ENCODE measurements at regions not wholly inside any gene's neighbourhood (a gene's known extent, or its start where the extent isn't known, plus 50 kb on each side); places are given as distances from the start of the nearest gene placed in this dataset.
A peak's percentile ranks its signal among the peaks of the same experiment; 100 is the strongest.

- WGBS (ENCODE audit: insufficient coverage, low coverage, missing lambda C conversion rate): 23% methylated on average over 1 of the region's 1 CpG
- H3K27ac ChIP-seq (ENCODE audit: extremely low read depth, low read depth, low read length): no peak overlapping the region
- TF ChIP-seq ZNF280A (IDR thresholded peaks at IDR 0.05; ENCODE audit: low read depth, partially characterized antibody) (peak; percentile 24), CHD1 (IDR thresholded peaks at IDR 0.05; ENCODE audit: low read length) (no peak), CBX5 (IDR thresholded peaks at IDR 0.05; ENCODE audit: borderline replicate concordance, low read depth) (peak; percentile 85; the same call in 1 of the 2 replicates), ZNF280B (CRISPR knock-in tag; IDR thresholded peaks at IDR 0.05) (no peak), KAT2B (IDR thresholded peaks at IDR 0.05; ENCODE audit: low read depth, low read length) (no peak), ZNF780A (CRISPR knock-in tag; IDR thresholded peaks at IDR 0.05) (no peak), ZFP36 (IDR thresholded peaks at IDR 0.05; ENCODE audit: low read depth, low read length, partially characterized antibody) (peak; percentile 24), HOXB6 (CRISPR knock-in tag; IDR thresholded peaks at IDR 0.05; ENCODE audit: borderline replicate concordance) (no peak), TRIM28 (IDR thresholded peaks at IDR 0.05) (0 out of 2 replicates have a peak, but pooled peaks have one; percentile 18), STAT5A (IDR thresholded peaks at IDR 0.05; ENCODE audit: borderline replicate concordance, low read length) (no peak)
- no peak overlapping the region for H3K4me2 ChIP-seq (ENCODE audit: insufficient read depth, low read length)
- ChIA-PET CTCF (ENCODE audit: low intra/inter-chr PET ratio) (no interaction called here), POLR2A (no interaction called here)
- H3K9me1 ChIP-seq (ENCODE audit: control insufficient read depth, insufficient read depth, low read length): no peaks in the 10 kb centered on the region
- H3K4me3 ChIP-seq: no peak overlapping the region
- FAIRE-seq (no peak), ATAC-seq (no peak), DNase-seq (ENCODE audit: extremely low read depth in 1 of 4, low spot score in 3 of 4) (peak in 1 of 4 experiments; percentile 10)
- H3K9me3 ChIP-seq (replicated peaks; ENCODE audit: control insufficient read depth, insufficient read depth, low read depth, low read length): no peaks in the 10 kb centered on the region; the same call in 1 of the 2 replicates
- no peak overlapping the region for H3K9ac ChIP-seq (ENCODE audit: insufficient read depth in 1 of 2, low read depth in 2 of 2, low read length in 2 of 2)
- no peaks in the 10 kb centered on the region for H3K36me3 ChIP-seq (ENCODE audit: control insufficient read depth, insufficient read depth, low read length)
- H4K20me1 ChIP-seq (replicated peaks; ENCODE audit: control insufficient read depth, insufficient read depth, low read length): no peaks in the 10 kb centered on the region
- H2AFZ ChIP-seq (ENCODE audit: low read depth, low read length): no peak overlapping the region
- in situ Hi-C loops (cut with MboI) (no loop called here), intact Hi-C loops (cut with micrococcal nuclease) (no loop called here)
- no peaks in the 10 kb centered on the region for H3K79me2 ChIP-seq (ENCODE audit: control insufficient read depth, insufficient read depth, low read length)
- no TSS peak for BruUV-seq (replicated peaks)
- no peaks in the 10 kb centered on the region for H3K4me1 ChIP-seq (replicated peaks in 1 of 2; ENCODE audit: control insufficient read depth in 2 of 2, insufficient read depth in 2 of 2, low read length in 2 of 2)
- H3K27me3 ChIP-seq (ENCODE audit: control insufficient read depth in 2 of 2, insufficient read depth in 2 of 2, low read length in 2 of 2): no peaks in the 10 kb centered on the region
Observed at GRCh38 chr3:163335429-163335828, 1742.9 kb downstream of the SI start.
